ENCODE measurements at regions not wholly inside any gene's neighbourhood (a gene's known extent, or its start where the extent isn't known, plus 50 kb on each side); places are given as distances from the start of the nearest gene placed in this dataset.

GRCh38 chr12:84719997-84720396 is 192.6 kb downstream of the SLC6A15 start:
- TF ChIP-seq ZNF384 (IDR thresholded peaks at IDR 0.05), result no peak
- no peak for TF ChIP-seq NFRKB (IDR thresholded peaks at IDR 0.05)
- no peak for TF ChIP-seq FOXM1 (IDR thresholded peaks at IDR 0.05; ENCODE audit: borderline replicate concordance)
- no peak for TF ChIP-seq ARNT (IDR thresholded peaks at IDR 0.05)
- TF ChIP-seq FOXA1 (IDR thresholded peaks at IDR 0.05), result no peak
- no peak for TF ChIP-seq SUZ12 (IDR thresholded peaks at IDR 0.05)
- TF ChIP-seq SP1 (IDR thresholded peaks at IDR 0.05), result no peak
- TF ChIP-seq BHLHE40 (IDR thresholded peaks at IDR 0.05; ENCODE audit: borderline replicate concordance), result no peak
- no peak for TF ChIP-seq LEF1 (IDR thresholded peaks at IDR 0.05; ENCODE audit: borderline replicate concordance)
- no peak for TF ChIP-seq CTBP1 (IDR thresholded peaks at IDR 0.05; ENCODE audit: borderline replicate concordance)
- TF ChIP-seq ELF4 (IDR thresholded peaks at IDR 0.05), result no peak
- TF ChIP-seq HDGF (IDR thresholded peaks at IDR 0.05; ENCODE audit: borderline replicate concordance), result no peak
- TF ChIP-seq TARDBP (IDR thresholded peaks at IDR 0.05), result no peak
